GM20431 (cell line): ENCODE measurements at regions not wholly inside any gene's neighbourhood (a gene's known extent, or its start where the extent isn't known, plus 50 kb on each side); places are given as distances from the start of the nearest gene placed in this dataset.

Source experiments
- in situ Hi-C: fragments of 300-500 bp; cut with MseI, MboI; formaldehyde crosslinking; loops from one replicate; pipeline ENCODE4 v1.15.0; 2020; ENCODE audit warnings: low sequenced_read_pairs; ENCODE audit not compliant: unreplicated experiment

- in situ Hi-C loops: no loop called here
Observed at GRCh38 chr13:68410007-68410406, 1179.9 kb upstream of the PCDH9 start.

GRCh38 chr13:68390987-68391386 lies 1160.9 kb upstream of the PCDH9 start:
- in situ Hi-C loops: no loop called here

DNA sequence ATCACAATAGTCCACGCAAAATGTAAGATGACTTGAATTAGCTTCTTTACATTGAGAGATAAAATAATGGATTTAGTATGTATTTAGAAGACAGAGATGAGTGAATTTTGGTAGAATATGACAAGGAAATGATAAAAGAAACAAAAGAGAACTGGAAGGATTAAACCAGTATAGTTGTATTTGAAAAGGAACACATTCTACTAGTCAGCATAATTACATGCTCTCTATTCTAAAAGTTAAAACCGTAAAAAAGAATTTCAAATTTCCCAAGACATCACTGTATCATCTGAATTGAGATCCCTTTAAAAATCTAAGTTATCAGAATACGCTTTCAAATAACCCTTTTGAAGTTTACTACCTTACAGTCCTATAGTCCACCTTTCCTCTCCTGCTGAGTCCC lies 1156.7 kb upstream of the PCDH9 start:
- in situ Hi-C loops: no loop called here

- in situ Hi-C loops: no loop called here
Observed at GRCh38 chr13:68380041-68380973, 1150.2 kb upstream of the PCDH9 start.

DNA sequence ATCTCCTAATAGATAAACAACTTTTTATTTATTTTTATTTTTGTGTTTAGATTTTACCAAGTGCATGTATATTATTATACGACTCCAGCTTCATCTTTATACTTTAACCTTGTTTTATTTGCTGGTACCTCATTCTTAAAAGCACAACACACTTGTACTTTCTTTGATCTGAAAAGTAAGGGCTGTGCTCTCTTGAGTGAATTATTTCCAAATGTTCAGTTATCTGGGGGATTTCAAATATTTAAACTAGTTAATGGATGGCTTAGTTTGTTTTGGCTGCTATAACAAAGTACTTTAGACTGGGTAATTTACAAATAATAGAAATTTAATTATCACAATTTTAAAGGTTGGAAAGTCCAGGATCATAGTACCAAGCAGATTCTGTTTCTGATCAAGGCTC lies 1148.2 kb upstream of the PCDH9 start:
- in situ Hi-C loops: no loop called here

- in situ Hi-C loops: no loop called here
Observed at GRCh38 chr13:68375004-68375403, 1144.9 kb upstream of the PCDH9 start.

DNA sequence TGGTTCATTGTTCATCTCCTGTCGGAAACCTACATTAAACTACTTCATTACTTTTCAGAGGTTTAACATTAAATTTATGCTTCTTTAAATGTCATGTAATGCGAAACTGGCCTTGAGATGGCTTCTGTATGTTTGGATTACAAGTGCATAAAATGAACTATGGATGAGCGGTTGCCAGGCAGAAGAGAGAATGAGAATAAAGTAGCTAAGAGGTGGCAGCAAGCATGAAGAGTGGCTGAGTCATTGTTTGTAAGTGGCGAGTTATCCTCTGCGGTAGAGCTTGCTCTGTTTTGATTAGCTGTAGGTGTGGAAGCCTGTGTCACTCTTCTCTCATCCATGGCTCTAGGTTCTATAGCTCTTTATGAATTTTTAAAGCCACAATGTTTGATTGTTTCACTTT lies 1139.6 kb upstream of the PCDH9 start:
- in situ Hi-C loops: no loop called here

DNA sequence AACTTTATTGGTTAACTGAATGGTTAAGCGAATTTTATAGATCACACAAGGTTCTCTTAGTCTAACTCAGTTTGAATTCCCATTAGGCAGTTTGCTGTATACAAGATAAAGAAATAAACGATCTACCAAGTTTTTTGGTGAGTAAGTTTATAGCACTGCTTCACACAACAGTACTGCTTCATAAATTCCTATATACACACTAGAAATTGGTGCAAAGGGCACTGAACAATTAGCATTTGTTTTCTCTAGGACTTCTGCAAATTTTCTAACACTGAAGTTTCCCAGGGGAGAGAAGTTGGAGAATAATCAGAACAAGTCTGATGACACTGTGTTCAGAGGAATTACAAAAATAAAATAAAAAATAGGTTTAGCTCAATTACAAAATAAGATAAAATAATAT lies 1138.8 kb upstream of the PCDH9 start:
- in situ Hi-C loops: no loop called here

- in situ Hi-C loops: no loop called here
Observed at GRCh38 chr13:68359105-68359504, 1129.0 kb upstream of the PCDH9 start.

GRCh38 chr13:68358294-68358705 lies 1128.2 kb upstream of the PCDH9 start:
- in situ Hi-C loops: no loop called here

GRCh38 chr13:68350554-68350953 lies 1120.4 kb upstream of the PCDH9 start:
- in situ Hi-C loops: no loop called here

DNA sequence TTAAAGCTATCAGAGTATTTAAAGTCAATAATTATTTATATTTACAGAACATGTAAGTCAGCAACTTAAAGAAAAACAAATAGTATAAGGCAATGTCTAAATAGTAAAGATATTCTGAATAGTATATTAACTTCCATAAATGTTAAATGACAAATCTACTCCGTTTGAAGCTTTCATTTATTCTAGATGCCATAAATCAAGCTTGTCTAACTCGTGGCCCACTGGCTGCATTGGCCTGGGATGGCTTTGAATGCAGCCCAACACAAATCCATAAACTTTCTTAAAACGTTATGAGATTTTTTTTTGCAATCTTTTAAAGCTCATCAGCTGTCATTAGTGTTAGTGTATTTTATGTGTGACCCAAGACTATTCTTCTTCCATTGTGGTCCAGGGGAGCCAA lies 1117.1 kb upstream of the PCDH9 start:
- in situ Hi-C loops: no loop called here

GRCh38 chr13:68345963-68346531 lies 1115.9 kb upstream of the PCDH9 start:
- in situ Hi-C loops: no loop called here

DNA sequence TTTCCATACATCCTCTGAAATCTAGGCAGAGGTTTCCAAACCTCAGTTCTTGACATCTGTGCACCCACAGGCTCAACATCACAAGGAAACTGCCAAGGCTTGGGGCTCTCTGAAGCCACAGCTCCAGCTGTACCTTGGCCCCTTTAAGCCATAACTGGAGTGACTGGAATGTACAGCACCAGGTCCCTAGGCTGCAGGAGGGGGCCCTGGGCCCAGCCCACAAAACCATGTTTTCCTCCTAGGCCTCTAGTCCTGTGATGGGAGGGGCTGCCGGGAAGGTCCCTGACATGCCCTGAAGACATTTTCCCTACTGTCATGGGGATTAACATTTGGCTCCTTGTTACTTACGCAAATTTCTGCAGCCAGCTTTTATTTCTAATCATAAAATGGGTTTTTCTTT lies 1093.0 kb upstream of the PCDH9 start:
- in situ Hi-C loops: no loop called here

DNA sequence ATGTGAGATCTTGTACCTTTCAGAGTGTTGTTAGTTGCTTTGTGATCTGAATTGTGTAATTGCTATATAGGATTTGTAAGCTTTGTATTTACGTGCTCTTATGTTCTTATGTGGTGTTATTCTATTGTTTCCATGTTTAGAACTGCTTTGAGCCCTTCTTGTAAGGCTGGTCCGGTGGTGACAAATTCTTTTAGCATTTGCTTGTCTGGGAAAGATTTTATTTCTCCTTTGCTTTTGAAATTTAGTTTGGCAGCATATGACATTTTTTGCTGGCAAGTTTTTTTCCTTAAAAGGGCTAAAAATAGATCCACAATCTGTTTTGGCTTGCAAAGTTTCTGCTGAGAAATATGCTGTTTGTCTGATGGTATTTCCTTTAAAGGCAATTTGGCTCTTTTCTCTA lies 1089.2 kb upstream of the PCDH9 start:
- in situ Hi-C loops: no loop called here

GRCh38 chr13:68304286-68304893 lies 1074.3 kb upstream of the PCDH9 start:
- in situ Hi-C loops: no loop called here

- in situ Hi-C loops: no loop called here
Observed at GRCh38 chr13:68293631-68294030, 1063.5 kb upstream of the PCDH9 start.

DNA sequence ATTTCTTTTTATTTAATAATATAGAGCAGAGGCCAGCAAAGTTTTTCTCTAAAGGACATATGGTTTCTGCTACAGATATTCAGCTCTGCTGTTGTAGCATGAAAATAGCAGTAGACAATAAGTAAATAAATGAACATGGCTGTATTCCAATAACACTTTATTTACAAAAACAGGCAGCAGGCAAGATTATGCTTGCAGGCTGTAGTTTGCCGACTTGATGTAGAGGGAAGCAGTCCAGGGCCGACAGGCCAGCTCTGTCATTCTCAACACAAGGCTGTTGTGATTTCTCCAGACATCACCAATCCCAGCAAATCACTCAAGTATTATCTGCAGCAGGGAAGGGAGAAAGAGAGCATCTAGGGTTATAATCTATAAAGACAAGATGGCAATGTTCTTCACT lies 1062.5 kb upstream of the PCDH9 start:
- in situ Hi-C loops: no loop called here

DNA sequence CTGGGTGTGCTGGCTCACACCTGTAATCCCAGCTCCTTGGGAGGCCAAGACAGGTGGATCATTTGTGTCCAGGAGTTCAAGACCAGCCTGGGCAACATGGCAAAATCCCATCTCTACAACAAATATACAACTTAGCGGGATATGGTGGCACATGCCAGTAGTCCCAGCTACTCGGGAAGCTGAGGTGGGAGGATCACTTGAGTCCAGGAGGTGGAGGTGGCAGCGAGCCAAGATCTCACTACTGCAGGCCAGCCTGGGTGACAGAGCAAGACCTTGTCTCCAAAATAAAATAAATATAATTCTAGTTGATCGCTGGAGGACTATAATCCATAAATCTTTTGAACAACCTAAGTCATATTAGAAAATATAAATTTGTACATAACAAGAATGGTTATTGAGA lies 1061.5 kb upstream of the PCDH9 start:
- in situ Hi-C loops: no loop called here

DNA sequence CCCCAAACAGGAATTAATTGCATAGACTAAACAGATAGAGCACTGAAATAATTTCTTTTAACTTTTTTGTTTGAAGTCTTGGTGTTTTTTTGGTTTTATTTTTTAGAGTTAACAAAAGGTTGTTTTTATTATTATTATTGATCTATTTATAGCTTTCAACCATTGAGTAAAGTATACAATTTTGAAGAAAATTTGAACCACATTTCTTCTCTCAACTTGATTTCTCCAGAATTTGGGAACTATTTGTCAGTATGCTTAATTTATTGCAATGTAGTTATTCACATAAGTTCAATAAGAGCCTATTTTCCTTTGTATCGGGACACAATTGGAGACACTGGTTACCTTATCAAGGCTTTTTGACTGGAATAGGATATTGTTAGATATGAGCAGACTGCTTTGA lies 1045.6 kb upstream of the PCDH9 start:
- in situ Hi-C loops: no loop called here

DNA sequence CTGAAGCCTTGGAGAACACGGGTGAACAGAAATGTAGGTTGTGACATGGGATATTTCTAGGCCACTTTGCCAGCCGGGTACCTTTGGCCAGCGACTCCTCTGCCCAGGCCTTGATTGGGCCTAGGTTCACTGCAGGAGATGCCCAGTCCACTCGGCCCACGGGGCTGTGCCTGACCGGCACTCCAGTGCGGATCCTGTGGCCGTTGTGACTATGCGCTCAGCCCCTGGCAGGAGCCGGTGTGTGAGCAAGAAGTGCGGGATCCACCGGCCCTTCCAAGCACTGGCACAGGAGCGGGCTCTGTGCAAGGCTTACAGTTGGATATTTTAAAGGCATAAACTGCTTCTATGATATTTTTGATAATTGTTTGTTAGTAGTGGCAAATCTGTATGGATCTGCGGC lies 1042.5 kb upstream of the PCDH9 start:
- in situ Hi-C loops: no loop called here
